T-cell (primary cell): ENCODE measurements at regions not wholly inside any gene's neighbourhood (a gene's known extent, or its start where the extent isn't known, plus 50 kb on each side); places are given as distances from the start of the nearest gene placed in this dataset.

ENCODE experiments used
- ATAC-seq, 4 experiments: fragments of 200-7000 bp in 3 of 4; fragments of 150-1000 bp in 1 of 4; cut with Tn5 transposase; replicated peaks in 1 of 4; 1 replicate in 3 of 4; 2 replicates in 1 of 4; pipeline ENCODE4 v1.10.0; 2021; ENCODE audit warnings: moderate library complexity in 3 of 4, mild to moderate bottlenecking in 2 of 4, moderate number of reproducible peaks in 1 of 4
- CTCF ChIA-PET, 2 donors: fragments of 300-600 bp; sonication (Branson Sonifier 250); formaldehyde crosslinking; loops; one replicate each; lab custom pipeline; 2022; ENCODE audit warnings: antibody characterized with exemption in 2 of 2; lab: Charles Lee
- POLR2A ChIA-PET, 2 donors: fragments of 300-600 bp; sonication (Branson Sonifier 250); formaldehyde crosslinking; loops; one replicate each; lab custom pipeline; 2022; ENCODE audit warnings: antibody characterized with exemption in 2 of 2; lab: Charles Lee
- DNase-seq, 35 experiments: peaks; one replicate each; pipeline versions ENCODE4 v3.0.0 to v3.0.0-alpha.2; 2013 to 2023
- H3K27ac ChIP-seq: one replicate; pipeline ENCODE4 v1.5.1; 2013; ENCODE audit warnings: low read length
- H3K27me3 ChIP-seq, 2 experiments: replicated peaks in 1 of 2; 1 replicate in 1 of 2; 2 replicates in 1 of 2; pipeline versions ENCODE4 v1.6.1 to v1.7.0; 2013; ENCODE audit warnings: low read length in 1 of 2, mixed read lengths in 1 of 2; ENCODE audit not compliant: control insufficient read depth in 2 of 2, insufficient read depth in 2 of 2; ENCODE audit errors: extremely low read depth in 1 of 2
- H3K36me3 ChIP-seq, 2 donors: 1 replicate in 1 of 2; 2 replicates in 1 of 2; pipeline versions ENCODE4 v1.6.1 to v1.7.0; 2013; ENCODE audit warnings: low read length in 1 of 2; ENCODE audit not compliant: control insufficient read depth in 2 of 2, insufficient read depth in 1 of 2; ENCODE audit errors: extremely low read depth in 1 of 2
- H3K4me1 ChIP-seq, 2 experiments: 1 replicate in 1 of 2; 2 replicates in 1 of 2; pipeline versions ENCODE4 v1.6.1 to v1.7.0; 2013; ENCODE audit warnings: low read length in 2 of 2, mixed read lengths in 1 of 2; ENCODE audit not compliant: insufficient read depth in 2 of 2, control insufficient read depth in 1 of 2; ENCODE audit errors: extremely low read depth in 1 of 2
- H3K4me3 ChIP-seq, 2 donors: 1 replicate in 1 of 2; 2 replicates in 1 of 2; pipeline versions ENCODE4 v1.5.1 to v1.7.0; 2013; ENCODE audit warnings: mild to moderate bottlenecking in 2 of 2, low read length in 1 of 2, moderate library complexity in 1 of 2; ENCODE audit not compliant: control insufficient read depth in 1 of 2; ENCODE audit errors: extremely low read depth in 1 of 2
- H3K9me3 ChIP-seq: 2 replicates; pipeline ENCODE4 v1.7.0; 2013
- H3K27ac Mint-ChIP-seq, 2 donors: one replicate each; pipeline ENCODE4 v1.8.0; 2020 to 2021; ENCODE audit warnings: mild to moderate bottlenecking in 2 of 2, mixed read lengths in 2 of 2
- H3K27me3 Mint-ChIP-seq, 2 donors: one replicate each; pipeline ENCODE4 v1.8.0; 2021 to 2022; ENCODE audit warnings: mixed read lengths in 2 of 2
- H3K36me3 Mint-ChIP-seq: one replicate; pipeline ENCODE4 v1.8.0; 2021; ENCODE audit warnings: mixed read lengths
- H3K4me1 Mint-ChIP-seq, 3 donors: one replicate each; pipeline ENCODE4 v1.8.0; 2020 to 2022; ENCODE audit warnings: mixed read lengths in 3 of 3, mild to moderate bottlenecking in 1 of 3
- H3K4me3 Mint-ChIP-seq, 3 donors: one replicate each; pipeline ENCODE4 v1.8.0; 2020 to 2022; ENCODE audit warnings: mild to moderate bottlenecking in 3 of 3, mixed read lengths in 3 of 3, moderate library complexity in 3 of 3
- H3K9me3 Mint-ChIP-seq, 3 donors: one replicate each; pipeline ENCODE4 v1.8.0; 2020 to 2022; ENCODE audit warnings: mixed read lengths in 3 of 3
- WGBS: methylation state at CpG from one replicate; pipeline ENCODE4 v1.1.5; 2013; ENCODE audit warnings: missing lambda C conversion rate; ENCODE audit not compliant: insufficient coverage; 5-methylcytosine and 5-hydroxymethylcytosine counted together

DNA sequence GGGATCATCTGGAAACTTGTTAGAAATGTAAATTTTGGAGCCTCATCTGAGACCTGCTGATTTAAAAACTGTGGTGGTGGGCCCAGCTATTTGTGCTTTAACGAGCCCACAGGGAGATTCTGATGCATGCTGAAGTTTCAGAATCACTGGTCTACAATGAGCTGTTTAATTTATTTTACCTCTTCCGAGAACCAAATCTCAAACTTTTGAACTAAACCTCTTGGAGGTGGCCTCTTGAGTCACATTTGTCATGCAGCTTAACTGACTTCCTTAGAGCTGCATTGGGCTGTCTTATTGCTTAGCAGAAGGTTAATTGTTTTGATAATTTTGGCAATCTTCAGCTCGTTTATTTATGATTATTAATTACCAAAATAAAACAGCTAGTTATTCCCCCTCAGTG is 112.1 kb upstream of the NPHP3 start:
- H3K36me3 ChIP-seq, result no peaks in the 10 kb centered on the region
- Mint-ChIP-seq H3K9me3 (no peaks in the 10 kb centered on the region), H3K4me3 (no peak overlapping the region), H3K4me1 (no peaks in the 10 kb centered on the region), H3K27ac (no peak overlapping the region), H3K27me3 (peaks cover 8 to 10% of the 10 kb centered on the region in 2 donors), H3K36me3 (no peaks in the 10 kb centered on the region)
- H3K27me3 ChIP-seq, result peaks cover 0 to under 1% of the 10 kb centered on the region in 2 experiments
- ChIA-PET CTCF (no interaction called here), POLR2A (no interaction called here)
- no peak for DNase-seq
- H3K9me3 ChIP-seq, result no peaks in the 10 kb centered on the region
- no peak for ATAC-seq
- no peak overlapping the region for H3K4me3 ChIP-seq
- H3K4me1 ChIP-seq, result no peaks in the 10 kb centered on the region
- WGBS, result 80% methylated on average over 1 of the region's 3 CpGs
- no peak overlapping the region for H3K27ac ChIP-seq

- H3K36me3 ChIP-seq, result no peaks in the 10 kb centered on the region
- CTCF ChIA-PET, result no interaction called here
- Mint-ChIP-seq H3K9me3 (no peaks in the 10 kb centered on the region), H3K4me1 (no peaks in the 10 kb centered on the region), H3K36me3 (no peaks in the 10 kb centered on the region), H3K4me3 (no peak overlapping the region), H3K27ac (no peak overlapping the region), H3K27me3 (peaks cover 5 to 13% of the 10 kb centered on the region in 2 donors)
- no peaks in the 10 kb centered on the region for H3K9me3 ChIP-seq
- H3K4me3 ChIP-seq, result no peak overlapping the region
- no peak overlapping the region for H3K27ac ChIP-seq
- no peaks in the 10 kb centered on the region for H3K27me3 ChIP-seq
- DNase-seq, result no peak
- H3K4me1 ChIP-seq, result no peaks in the 10 kb centered on the region
- WGBS, result 89% methylated on average over 4 of the region's 7 CpGs
- no peak for ATAC-seq
- POLR2A ChIA-PET, result no interaction called here
These were observed 106.9 kb upstream of the NPHP3 start for GRCh38 chr3:132829101-132829500.

- no peak overlapping the region for H3K27ac ChIP-seq
- H3K4me3 Mint-ChIP-seq, result no peak overlapping the region
- POLR2A ChIA-PET, result no interaction called here
- no peaks in the 10 kb centered on the region for H3K36me3 ChIP-seq
- H3K9me3 ChIP-seq, result no peaks in the 10 kb centered on the region
- peaks cover 8 to 10% of the 10 kb centered on the region in 2 donors for H3K27me3 Mint-ChIP-seq
- no peaks in the 10 kb centered on the region for H3K4me1 Mint-ChIP-seq
- CTCF ChIA-PET, result no interaction called here
- no peak for ATAC-seq
- no peaks in the 10 kb centered on the region for H3K9me3 Mint-ChIP-seq
- H3K4me3 ChIP-seq, result no peak overlapping the region
- no peaks in the 10 kb centered on the region for H3K4me1 ChIP-seq
- no peaks in the 10 kb centered on the region for H3K27me3 ChIP-seq
- no CpG with 5 or more reads among the region's 2 CpGs for WGBS
- H3K36me3 Mint-ChIP-seq, result no peaks in the 10 kb centered on the region
- no peak overlapping the region for H3K27ac Mint-ChIP-seq
- no peak for DNase-seq
These were observed 100.6 kb upstream of the NPHP3 start for GRCh38 chr3:132822837-132823236.

- Histone ChIP-seq H3K36me3 (no peaks in the 10 kb centered on the region), H3K27ac (no peak overlapping the region), H3K4me3 (no peak overlapping the region), H3K4me1 (no peaks in the 10 kb centered on the region), H3K27me3 (no peaks in the 10 kb centered on the region), H3K9me3 (no peaks in the 10 kb centered on the region)
- POLR2A ChIA-PET, result no interaction called here
- no peak overlapping the region for H3K4me3 Mint-ChIP-seq
- no peaks in the 10 kb centered on the region for H3K36me3 Mint-ChIP-seq
- CTCF ChIA-PET, result no interaction called here
- ATAC-seq (no peak), DNase-seq (no peak)
- WGBS, result no CpG with 5 or more reads among the region's 1 CpG
- peaks cover 10 to 16% of the 10 kb centered on the region in 2 donors for H3K27me3 Mint-ChIP-seq
- no peaks in the 10 kb centered on the region for H3K4me1 Mint-ChIP-seq
- H3K9me3 Mint-ChIP-seq, result no peaks in the 10 kb centered on the region
- H3K27ac Mint-ChIP-seq, result no peak overlapping the region
These were observed 100.1 kb upstream of the NPHP3 start for GRCh38 chr3:132822266-132822665.

- H3K9me3 ChIP-seq, result no peaks in the 10 kb centered on the region
- no peak overlapping the region for H3K27ac ChIP-seq
- 92% methylated on average over 2 of the region's 2 CpGs for WGBS
- ChIA-PET POLR2A (no interaction called here), CTCF (no interaction called here)
- no peaks in the 10 kb centered on the region for H3K4me1 ChIP-seq
- ATAC-seq (no peak), DNase-seq (no peak)
- H3K4me3 ChIP-seq, result no peak overlapping the region
- Mint-ChIP-seq H3K27me3 (peaks cover 6 to 15% of the 10 kb centered on the region in 2 donors), H3K36me3 (no peaks in the 10 kb centered on the region), H3K27ac (no peak overlapping the region), H3K4me3 (no peak overlapping the region), H3K4me1 (no peaks in the 10 kb centered on the region), H3K9me3 (no peaks in the 10 kb centered on the region)
- H3K36me3 ChIP-seq, result no peaks in the 10 kb centered on the region
- no peaks in the 10 kb centered on the region for H3K27me3 ChIP-seq
These were observed 99.1 kb upstream of the NPHP3 start for GRCh38 chr3:132821314-132821713.

- Mint-ChIP-seq H3K4me1 (no peaks in the 10 kb centered on the region), H3K4me3 (no peak overlapping the region), H3K9me3 (peaks cover under 1 to 2% (median 2%) of the 10 kb centered on the region in 3 donors), H3K36me3 (no peaks in the 10 kb centered on the region), H3K27ac (no peak overlapping the region), H3K27me3 (peaks cover 4 to 18% of the 10 kb centered on the region in 2 donors)
- Histone ChIP-seq H3K4me3 (no peak overlapping the region), H3K9me3 (no peaks in the 10 kb centered on the region), H3K27me3 (no peaks in the 10 kb centered on the region), H3K4me1 (no peaks in the 10 kb centered on the region), H3K36me3 (no peaks in the 10 kb centered on the region), H3K27ac (no peak overlapping the region)
- no peak for ATAC-seq
- no CpG with 5 or more reads among the region's 1 CpG for WGBS
- POLR2A ChIA-PET, result no interaction called here
- CTCF ChIA-PET, result no interaction called here
- no peak for DNase-seq
These were observed 96.0 kb upstream of the NPHP3 start for GRCh38 chr3:132818251-132818650.

GRCh38 chr3:132817646-132818177 is 95.5 kb upstream of the NPHP3 start:
- no peaks in the 10 kb centered on the region for H3K4me1 ChIP-seq
- Mint-ChIP-seq H3K4me3 (no peak overlapping the region), H3K4me1 (no peaks in the 10 kb centered on the region), H3K27ac (no peak overlapping the region), H3K27me3 (peaks cover 4 to 20% of the 10 kb centered on the region in 2 donors), H3K36me3 (no peaks in the 10 kb centered on the region), H3K9me3 (peaks cover 2 to 5% (median 4%) of the 10 kb centered on the region in 3 donors)
- 60% methylated on average over 3 of the region's 3 CpGs for WGBS
- no peaks in the 10 kb centered on the region for H3K36me3 ChIP-seq
- H3K27ac ChIP-seq, result no peak overlapping the region
- ChIA-PET CTCF (no interaction called here), POLR2A (no interaction called here)
- ATAC-seq (no peak), DNase-seq (no peak)
- H3K27me3 ChIP-seq, result no peaks in the 10 kb centered on the region
- no peaks in the 10 kb centered on the region for H3K9me3 ChIP-seq
- no peak overlapping the region for H3K4me3 ChIP-seq
